GM12878 (cell line): ENCODE measurements at regions not wholly inside any gene's neighbourhood (a gene's known extent, or its start where the extent isn't known, plus 50 kb on each side); places are given as distances from the start of the nearest gene placed in this dataset.

Source experiments
- ATAC-seq: fragments of 200-7000 bp; cut with Tn5 transposase; 3 replicates; pipeline ENCODE4 v1.9.1; 2020; ENCODE audit warnings: mild to moderate bottlenecking, moderate library complexity
- BruUV-seq: library from RNA; stranded (reverse); fragments of 400-500 nt; replicated peaks from 2 replicates; lab custom pipeline; 2021; lab: Mats Ljungman, UMichigan
- CTCF ChIA-PET: fragments of 300-600 bp; sonication (Branson Sonifier 250); formaldehyde crosslinking; extraction: SDS; loops from one replicate; lab custom pipeline; 2021; ENCODE audit warnings: inconsistent platforms; lab: Yijun Ruan, JAX
- POLR2A ChIA-PET: fragments of 350-600 bp; formaldehyde crosslinking; extraction: SDS; loops from one replicate; lab custom pipeline; 2021; ENCODE audit warnings: inconsistent platforms; lab: Charles Lee
- RAD21 ChIA-PET: fragments of 300-600 bp; sonication (Branson Sonifier 250); formaldehyde crosslinking; loops from one replicate; lab custom pipeline; 2023; ENCODE audit warnings: antibody characterized with exemption; ENCODE audit not compliant: unreplicated experiment; lab: Charles Lee
- SMC1A ChIA-PET: fragments of 300-600 bp; sonication (Branson Sonifier 250); formaldehyde crosslinking; loops from one replicate; lab custom pipeline; 2023; ENCODE audit not compliant: unreplicated experiment, uncharacterized antibody; lab: Charles Lee
- DNase-seq: peaks from one replicate; pipeline ENCODE4 v3.0.0-alpha.2; 2011; ENCODE audit warnings: low read depth, low spot score
- FAIRE-seq: peaks from 3 replicates; lab custom pipeline; 2011; peaks lifted over from hg19 to GRCh38; lab: Jason Lieb, UNC
- H2AFZ ChIP-seq: 2 replicates; pipeline ENCODE4 v1.6.0; 2011; ENCODE audit warnings: low read depth, low read length, control low read depth; ENCODE audit not compliant: control insufficient read depth
- H3K27ac ChIP-seq: 2 replicates; pipeline ENCODE4 v1.5.1; 2011; ENCODE audit warnings: control low read depth; ENCODE audit not compliant: control insufficient read depth, insufficient read depth
- H3K27me3 ChIP-seq, 2 experiments: replicated peaks in 1 of 2; 2 replicates each; pipeline versions ENCODE4 v1.6.0 to v1.6.1; 2011; ENCODE audit warnings: low read length in 1 of 2; ENCODE audit not compliant: control insufficient read depth in 2 of 2, insufficient read depth in 2 of 2
- H3K36me3 ChIP-seq, 2 experiments: 2 replicates each; pipeline ENCODE4 v1.5.1; 2011; ENCODE audit warnings: low read length in 1 of 2; ENCODE audit not compliant: control insufficient read depth in 2 of 2, insufficient read depth in 2 of 2
- H3K4me1 ChIP-seq: 2 replicates; pipeline ENCODE4 v1.6.1; 2011; ENCODE audit warnings: mild to moderate bottlenecking, low read length, moderate library complexity, mixed read lengths; ENCODE audit not compliant: control insufficient read depth, insufficient read depth
- H3K4me2 ChIP-seq: 2 replicates; pipeline ENCODE4 v1.6.0; 2011; ENCODE audit warnings: control low read depth; ENCODE audit not compliant: control insufficient read depth, insufficient read depth
- H3K4me3 ChIP-seq: fragments of 200-600 bp; sonication (generic); 2 replicates; pipeline ENCODE4 v1.5.1; 2016
- H3K79me2 ChIP-seq: 2 replicates; pipeline ENCODE4 v1.6.0; 2011; ENCODE audit warnings: low read length; ENCODE audit not compliant: control insufficient read depth, insufficient read depth
- H3K9ac ChIP-seq: 2 replicates; pipeline ENCODE4 v1.8.0; 2011; ENCODE audit warnings: low read length, control low read depth, mixed read lengths; ENCODE audit not compliant: control insufficient read depth, insufficient read depth
- H3K9me3 ChIP-seq: replicated peaks from 3 replicates; pipeline ENCODE4 v1.5.1; 2011; ENCODE audit warnings: mild to moderate bottlenecking, low read length; ENCODE audit not compliant: control insufficient read depth, insufficient read depth
- H4K20me1 ChIP-seq: 2 replicates; pipeline ENCODE4 v1.6.0; 2011; ENCODE audit not compliant: control insufficient read depth, insufficient read depth
- CHD2 ChIP-seq: IDR thresholded peaks from 2 replicates; pipeline ENCODE4 v1.6.1; 2011; ENCODE audit warnings: low read depth, low read length, improper control_type of control experiment, borderline replicate concordance
- EZH2 ChIP-seq: IDR thresholded peaks from 2 replicates; pipeline ENCODE4 v1.6.1; 2012; ENCODE audit warnings: low read depth, mild to moderate bottlenecking, control low read depth, inconsistent platforms, low read length, borderline replicate concordance; ENCODE audit not compliant: control insufficient read depth
- JUNB ChIP-seq: IDR thresholded peaks from 2 replicates; pipeline ENCODE4 v1.6.1; 2016; ENCODE audit warnings: antibody characterized with exemption, mild to moderate bottlenecking
- PAX8 ChIP-seq: fragments of 450-650 bp; IDR thresholded peaks from 2 replicates; pipeline ENCODE4 v1.6.1; 2017; ENCODE audit warnings: mild to moderate bottlenecking, moderate library complexity
- RUNX3 ChIP-seq: IDR thresholded peaks from 2 replicates; pipeline ENCODE4 v1.6.1; 2012; ENCODE audit warnings: low read length, inconsistent platforms
- SREBF2 ChIP-seq: IDR thresholded peaks from 2 replicates; pipeline ENCODE4 v1.6.1; 2012; ENCODE audit warnings: mild to moderate bottlenecking, low read length
- TAF1 ChIP-seq: IDR thresholded peaks from 2 replicates; pipeline ENCODE4 v1.6.1; 2011; ENCODE audit warnings: mild to moderate bottlenecking, low read depth, low read length, borderline replicate concordance
- TBL1XR1 ChIP-seq: IDR thresholded peaks from 2 replicates; pipeline ENCODE4 v1.6.1; 2012; ENCODE audit warnings: low read depth, low read length, improper control_type of control experiment
- ZNF207 ChIP-seq: fragments of 450-650 bp; IDR thresholded peaks from 2 replicates; pipeline ENCODE4 v1.6.1; 2014; ENCODE audit warnings: antibody characterized with exemption, mild to moderate bottlenecking, borderline replicate concordance
- ZNF274 ChIP-seq: IDR thresholded peaks from one replicate; pipeline ENCODE4 v1.8.0; 2011; ENCODE audit not compliant: insufficient read length, insufficient read depth
- WGBS: methylation state at CpG from one replicate; pipeline ENCODE4 v1.1.6; 2016; ENCODE audit warnings: low lambda C conversion rate; ENCODE audit not compliant: insufficient replicate concordance, insufficient coverage; ENCODE audit errors: missing lambda C conversion rate; 5-methylcytosine and 5-hydroxymethylcytosine counted together
- in situ Hi-C: fragments of 300-500 bp; cut with MboI; formaldehyde crosslinking; loops from 9 replicates; pipeline ENCODE4 v1.14.3; 2018; ENCODE audit warnings: mixed read lengths
- intact Hi-C: fragments of 100-400 bp; cut with micrococcal nuclease; formaldehyde crosslinking; loops from one replicate; pipeline ENCODE4 v1.14.2; 2022; ENCODE audit not compliant: unreplicated experiment
- TF ChIP-seq, protein P1 (sequence below): IDR thresholded peaks from 2 replicates; pipeline ENCODE4 v1.6.1; 2011; ENCODE audit warnings: borderline replicate concordance, low read depth, mild to moderate bottlenecking, moderate library complexity, mixed read lengths, low read length; ENCODE audit not compliant: insufficient read depth; ENCODE audit errors: extremely low read length
- TF ChIP-seq, protein P2 (sequence below): fragments of 450-650 bp; IDR thresholded peaks from 2 replicates; pipeline ENCODE4 v1.6.1; 2017; ENCODE audit warnings: mild to moderate bottlenecking, moderate library complexity

GRCh38 chr15:35254062-35254461 is 169.0 kb upstream of the NANOGP8 start:
- ATAC-seq, result no peak
- Histone ChIP-seq H3K9me3 (no peaks in the 10 kb centered on the region), H3K36me3 (no peaks in the 10 kb centered on the region), H4K20me1 (no peaks in the 10 kb centered on the region), H3K9ac (no peak overlapping the region), H3K27me3 (no peaks in the 10 kb centered on the region)
- FAIRE-seq, result no peak
- 38% methylated on average over 1 of the region's 1 CpG for WGBS
- ChIA-PET SMC1A (no interaction called here), CTCF (interaction anchor here (1.5 kb wide), 1 partner anchor 35 kb away, joined by 4 read pairs; no protein-coding TSS in a partner anchor)
- intact Hi-C loops, result no loop called here
- TF ChIP-seq PAX8, result no peak
- TF ChIP-seq ZNF274, result no peak
- TF ChIP-seq, protein P1, sequence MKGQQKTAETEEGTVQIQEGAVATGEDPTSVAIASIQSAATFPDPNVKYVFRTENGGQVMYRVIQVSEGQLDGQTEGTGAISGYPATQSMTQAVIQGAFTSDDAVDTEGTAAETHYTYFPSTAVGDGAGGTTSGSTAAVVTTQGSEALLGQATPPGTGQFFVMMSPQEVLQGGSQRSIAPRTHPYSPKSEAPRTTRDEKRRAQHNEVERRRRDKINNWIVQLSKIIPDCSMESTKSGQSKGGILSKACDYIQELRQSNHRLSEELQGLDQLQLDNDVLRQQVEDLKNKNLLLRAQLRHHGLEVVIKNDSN, result no peak
- no peak for TF ChIP-seq SREBF2
- TF ChIP-seq RUNX3, result no peak
- TF ChIP-seq TBL1XR1, result no peak
- no peak for TF ChIP-seq ZNF207
- TF ChIP-seq, protein P2, sequence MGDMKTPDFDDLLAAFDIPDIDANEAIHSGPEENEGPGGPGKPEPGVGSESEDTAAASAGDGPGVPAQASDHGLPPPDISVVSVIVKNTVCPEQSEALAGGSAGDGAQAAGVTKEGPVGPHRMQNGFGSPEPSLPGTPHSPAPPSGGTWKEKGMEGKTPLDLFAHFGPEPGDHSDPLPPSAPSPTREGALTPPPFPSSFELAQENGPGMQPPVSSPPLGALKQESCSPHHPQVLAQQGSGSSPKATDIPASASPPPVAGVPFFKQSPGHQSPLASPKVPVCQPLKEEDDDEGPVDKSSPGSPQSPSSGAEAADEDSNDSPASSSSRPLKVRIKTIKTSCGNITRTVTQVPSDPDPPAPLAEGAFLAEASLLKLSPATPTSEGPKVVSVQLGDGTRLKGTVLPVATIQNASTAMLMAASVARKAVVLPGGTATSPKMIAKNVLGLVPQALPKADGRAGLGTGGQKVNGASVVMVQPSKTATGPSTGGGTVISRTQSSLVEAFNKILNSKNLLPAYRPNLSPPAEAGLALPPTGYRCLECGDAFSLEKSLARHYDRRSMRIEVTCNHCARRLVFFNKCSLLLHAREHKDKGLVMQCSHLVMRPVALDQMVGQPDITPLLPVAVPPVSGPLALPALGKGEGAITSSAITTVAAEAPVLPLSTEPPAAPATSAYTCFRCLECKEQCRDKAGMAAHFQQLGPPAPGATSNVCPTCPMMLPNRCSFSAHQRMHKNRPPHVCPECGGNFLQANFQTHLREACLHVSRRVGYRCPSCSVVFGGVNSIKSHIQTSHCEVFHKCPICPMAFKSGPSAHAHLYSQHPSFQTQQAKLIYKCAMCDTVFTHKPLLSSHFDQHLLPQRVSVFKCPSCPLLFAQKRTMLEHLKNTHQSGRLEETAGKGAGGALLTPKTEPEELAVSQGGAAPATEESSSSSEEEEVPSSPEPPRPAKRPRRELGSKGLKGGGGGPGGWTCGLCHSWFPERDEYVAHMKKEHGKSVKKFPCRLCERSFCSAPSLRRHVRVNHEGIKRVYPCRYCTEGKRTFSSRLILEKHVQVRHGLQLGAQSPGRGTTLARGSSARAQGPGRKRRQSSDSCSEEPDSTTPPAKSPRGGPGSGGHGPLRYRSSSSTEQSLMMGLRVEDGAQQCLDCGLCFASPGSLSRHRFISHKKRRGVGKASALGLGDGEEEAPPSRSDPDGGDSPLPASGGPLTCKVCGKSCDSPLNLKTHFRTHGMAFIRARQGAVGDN, result no peak
- no peak for TF ChIP-seq JUNB
- no peak for TF ChIP-seq CHD2
- no peak for TF ChIP-seq EZH2
- TF ChIP-seq TAF1, result no peak
- TF ChIP-seq, all 136 proteins: peak for 0
- ChIA-PET POLR2A (no interaction called here), RAD21 (no interaction called here)
- no peak overlapping the region for H3K27ac ChIP-seq
- no TSS peak for BruUV-seq
- H3K4me2 ChIP-seq, result no peak overlapping the region
- no peaks in the 10 kb centered on the region for H3K79me2 ChIP-seq
- in situ Hi-C loops, result no loop called here
- H3K4me3 ChIP-seq, result no peak overlapping the region
- no peaks in the 10 kb centered on the region for H3K4me1 ChIP-seq
- H2AFZ ChIP-seq, result no peak overlapping the region
- DNase-seq, result no peak
